SH-SY5Y (cell line): ENCODE measurements at regions not wholly inside any gene's neighbourhood (a gene's known extent, or its start where the extent isn't known, plus 50 kb on each side); places are given as distances from the start of the nearest gene placed in this dataset.

Experiments
- GATA2 ChIP-seq: IDR thresholded peaks from 2 replicates; pipeline ENCODE4 v1.6.1; 2011; ENCODE audit warnings: mild to moderate bottlenecking, low read depth, low read length
- GATA3 ChIP-seq: IDR thresholded peaks from 2 replicates; pipeline ENCODE4 v1.6.1; 2011; ENCODE audit warnings: low read depth, mild to moderate bottlenecking, low read length, moderate library complexity

- no peak for TF ChIP-seq GATA2
- no peak for TF ChIP-seq GATA3
These were observed 454.5 kb downstream of the TMA16 start for GRCh38 chr4:163948920-163949455.

DNA sequence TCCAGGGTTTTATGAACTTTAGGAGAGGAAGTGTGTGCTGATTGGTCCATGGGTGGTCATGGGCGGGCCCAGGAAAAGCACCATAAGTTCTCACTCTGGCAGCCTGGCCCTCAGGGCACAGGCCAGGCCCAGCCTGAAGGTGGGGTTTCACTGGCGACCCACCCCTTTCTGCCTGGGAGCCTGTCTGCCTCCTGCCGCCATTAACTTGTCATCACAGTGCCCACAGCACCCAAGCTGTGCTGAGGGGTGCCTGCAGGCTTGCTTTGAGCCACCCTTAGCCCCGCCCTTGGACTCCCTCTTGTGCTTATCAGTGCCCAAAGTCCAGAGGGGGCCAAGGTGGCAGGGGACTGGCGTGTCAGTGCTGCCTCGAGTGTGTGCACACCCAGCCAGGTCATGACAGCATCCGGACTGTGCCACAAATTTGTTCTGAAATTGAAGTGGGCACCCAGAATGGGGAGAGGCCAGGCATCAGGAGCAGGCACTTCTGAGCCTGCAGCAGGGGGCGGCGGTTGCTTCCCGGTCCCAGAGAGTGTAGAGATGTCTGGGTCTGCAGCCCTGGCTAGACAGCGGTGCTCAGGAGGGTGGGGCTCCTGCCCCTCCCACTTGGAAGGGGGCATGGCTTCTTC is 455.6 kb downstream of the TMA16 start:
- no peak for TF ChIP-seq GATA3
- TF ChIP-seq GATA2 = no peak

- TF ChIP-seq GATA2 (no peak), GATA3 (no peak)
These were observed 460.8 kb downstream of the TMA16 start for GRCh38 chr4:163955288-163955687.

- TF ChIP-seq GATA2 = no peak
- TF ChIP-seq GATA3 = no peak
These were observed 464.3 kb downstream of the TMA16 start for GRCh38 chr4:163958751-163959150.

GRCh38 chr4:163959932-163960331 is 465.4 kb downstream of the TMA16 start:
- no peak for TF ChIP-seq GATA3
- no peak for TF ChIP-seq GATA2

GRCh38 chr4:163966612-163967011 is 472.1 kb downstream of the TMA16 start:
- TF ChIP-seq GATA2 (no peak), GATA3 (no peak)

DNA sequence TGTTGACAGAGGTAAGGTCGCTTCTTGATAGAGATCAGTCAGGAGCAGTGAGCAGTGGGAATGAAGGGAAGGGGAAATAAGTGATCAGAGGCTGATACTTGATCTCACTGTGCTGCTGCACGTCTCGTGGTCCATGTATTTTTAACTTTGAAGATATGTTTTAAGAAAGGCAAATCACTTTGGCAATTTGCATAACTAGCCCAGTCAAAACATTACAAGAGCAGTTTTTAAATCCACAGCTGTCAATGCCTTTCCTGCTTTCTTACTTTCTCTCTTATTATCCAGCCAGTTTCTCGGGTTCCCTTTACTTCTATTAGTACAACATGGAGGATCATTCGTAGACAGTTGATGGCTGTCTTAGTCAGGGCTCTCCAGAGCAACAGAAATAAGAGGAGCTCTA is 472.8 kb downstream of the TMA16 start:
- TF ChIP-seq GATA2 (no peak), GATA3 (no peak)

DNA sequence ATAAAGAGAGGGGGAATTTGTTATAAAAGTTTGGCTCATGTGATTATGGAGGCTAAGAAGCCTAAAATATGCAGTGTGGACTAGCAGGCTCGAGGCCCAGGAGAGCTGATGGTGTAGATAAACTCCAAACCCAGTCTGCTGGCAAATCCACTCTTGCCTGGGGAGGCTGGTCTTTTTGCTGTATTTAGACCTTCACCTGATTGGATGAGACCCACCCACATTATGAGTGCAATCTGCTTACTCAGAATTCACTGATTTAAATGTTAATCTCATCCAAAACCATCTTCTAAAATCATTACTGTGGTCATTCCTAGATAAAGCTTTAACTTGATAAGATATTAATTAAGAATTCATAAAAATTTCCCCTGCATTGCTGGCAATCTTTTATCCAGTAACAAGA is 473.2 kb downstream of the TMA16 start:
- no peak for TF ChIP-seq GATA2
- no peak for TF ChIP-seq GATA3

GRCh38 chr4:163969291-163969690 is 474.8 kb downstream of the TMA16 start:
- TF ChIP-seq GATA2 (no peak), GATA3 (no peak)

GRCh38 chr4:163976588-163976987 is 482.1 kb downstream of the TMA16 start:
- no peak for TF ChIP-seq GATA3
- no peak for TF ChIP-seq GATA2

DNA sequence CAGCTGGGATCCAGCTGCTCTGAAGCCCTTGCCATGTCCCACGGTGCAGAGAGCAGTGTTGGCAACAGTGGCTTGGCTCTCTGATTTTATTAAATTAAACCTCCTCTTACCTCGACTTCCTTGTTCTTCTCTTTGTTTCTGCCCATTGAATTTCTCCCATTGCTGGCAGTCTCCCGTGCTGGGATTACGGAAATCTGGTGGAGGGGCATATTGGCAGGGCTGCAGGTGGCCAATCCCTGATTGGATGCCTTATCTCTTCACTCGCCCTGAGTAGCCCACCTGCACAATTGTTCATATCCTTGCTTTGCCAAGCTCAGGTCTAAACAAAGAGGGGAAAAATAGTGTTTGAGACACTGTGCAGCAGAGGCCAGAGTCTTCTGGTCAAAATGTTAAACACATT is 493.9 kb downstream of the TMA16 start:
- no peak for TF ChIP-seq GATA2
- TF ChIP-seq GATA3 = no peak

- no peak for TF ChIP-seq GATA3
- no peak for TF ChIP-seq GATA2
These were observed 494.4 kb downstream of the TMA16 start for GRCh38 chr4:163988865-163989264.

- no peak for TF ChIP-seq GATA3
These were observed 496.9 kb downstream of the TMA16 start for GRCh38 chr4:163991298-163991865.

- TF ChIP-seq GATA2 (no peak), GATA3 (no peak)
These were observed 514.9 kb downstream of the TMA16 start for GRCh38 chr4:164009435-164009834.

DNA sequence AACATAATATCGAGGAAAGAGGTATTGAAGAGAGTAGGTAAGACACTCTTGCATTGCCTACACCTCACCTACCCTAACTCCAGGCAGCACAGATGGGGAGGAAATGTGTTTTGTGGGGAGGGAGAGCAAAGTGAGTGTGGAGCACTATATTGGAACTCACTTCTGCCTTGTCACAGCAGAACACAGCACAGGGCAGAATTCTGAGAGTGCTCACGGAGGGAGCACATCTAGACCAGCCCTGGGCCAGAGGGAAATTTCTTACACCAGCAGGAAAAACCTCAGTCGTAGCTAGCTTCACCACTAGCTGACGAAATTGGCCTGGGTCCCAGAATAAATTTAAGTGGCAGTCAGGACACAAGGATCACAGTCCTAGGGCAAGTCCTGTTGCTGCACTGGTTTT is 517.3 kb downstream of the TMA16 start:
- no peak for TF ChIP-seq GATA3
- no peak for TF ChIP-seq GATA2

GRCh38 chr4:164012396-164013027 is 518.0 kb downstream of the TMA16 start:
- no peak for TF ChIP-seq GATA3
- TF ChIP-seq GATA2 = no peak
